WTC11 (cell line): ENCODE measurements at regions not wholly inside any gene's neighbourhood (a gene's known extent, or its start where the extent isn't known, plus 50 kb on each side); places are given as distances from the start of the nearest gene placed in this dataset.

ENCODE experiments used
- ATF6 ChIP-seq: sonication (generic); formaldehyde crosslinking; IDR thresholded peaks from 2 replicates; pipeline ENCODE4 v1.8.1; 2023; ENCODE audit warnings: mild to moderate bottlenecking, missing genetic modification reagents
- CTCF ChIP-seq: fragments of 200-600 bp; IDR thresholded peaks from 2 replicates; pipeline ENCODE4 v1.8.0; 2022; ENCODE audit warnings: antibody characterized with exemption
- E2F1 ChIP-seq: sonication (generic); formaldehyde crosslinking; IDR thresholded peaks from 2 replicates; pipeline ENCODE4 v1.8.0; 2022; ENCODE audit warnings: mild to moderate bottlenecking, missing genetic modification reagents
- IRF2 ChIP-seq: sonication (generic); formaldehyde crosslinking; IDR thresholded peaks from 2 replicates; pipeline ENCODE4 v1.8.0; 2022; ENCODE audit warnings: low read depth, missing genetic modification reagents, borderline replicate concordance
- MAX ChIP-seq: sonication (generic); formaldehyde crosslinking; IDR thresholded peaks from 2 replicates; pipeline ENCODE4 v1.8.0; 2022; ENCODE audit warnings: mild to moderate bottlenecking, missing genetic modification reagents
- NR3C1 ChIP-seq: sonication (generic); formaldehyde crosslinking; conservative IDR thresholded peaks from 2 replicates; pipeline ENCODE4 v1.8.1; 2023; ENCODE audit warnings: low read depth, mild to moderate bottlenecking, missing genetic modification reagents
- TEAD4 ChIP-seq: sonication (generic); formaldehyde crosslinking; IDR thresholded peaks from 2 replicates; pipeline ENCODE4 v1.8.0; 2022; ENCODE audit warnings: mild to moderate bottlenecking, missing genetic modification reagents

GRCh38 chr6:74966712-74967111 is 239.1 kb downstream of the COL12A1 start:
- TF ChIP-seq CTCF (no peak), IRF2 (CRISPR knock-in tag) (no peak), E2F1 (no peak), MAX (CRISPR knock-in tag) (no peak), ATF6 (CRISPR knock-in tag) (no peak), TEAD4 (CRISPR knock-in tag) (no peak), NR3C1 (CRISPR knock-in tag) (no peak)
